ENCODE measurements at regions not wholly inside any gene's neighbourhood (a gene's known extent, or its start where the extent isn't known, plus 50 kb on each side); places are given as distances from the start of the nearest gene placed in this dataset.
"Not testable (repeated sequence)": the region's sequence is repeated elsewhere in the genome, so short reads cannot be mapped to it uniquely, and the experiment has no call there.

DNA sequence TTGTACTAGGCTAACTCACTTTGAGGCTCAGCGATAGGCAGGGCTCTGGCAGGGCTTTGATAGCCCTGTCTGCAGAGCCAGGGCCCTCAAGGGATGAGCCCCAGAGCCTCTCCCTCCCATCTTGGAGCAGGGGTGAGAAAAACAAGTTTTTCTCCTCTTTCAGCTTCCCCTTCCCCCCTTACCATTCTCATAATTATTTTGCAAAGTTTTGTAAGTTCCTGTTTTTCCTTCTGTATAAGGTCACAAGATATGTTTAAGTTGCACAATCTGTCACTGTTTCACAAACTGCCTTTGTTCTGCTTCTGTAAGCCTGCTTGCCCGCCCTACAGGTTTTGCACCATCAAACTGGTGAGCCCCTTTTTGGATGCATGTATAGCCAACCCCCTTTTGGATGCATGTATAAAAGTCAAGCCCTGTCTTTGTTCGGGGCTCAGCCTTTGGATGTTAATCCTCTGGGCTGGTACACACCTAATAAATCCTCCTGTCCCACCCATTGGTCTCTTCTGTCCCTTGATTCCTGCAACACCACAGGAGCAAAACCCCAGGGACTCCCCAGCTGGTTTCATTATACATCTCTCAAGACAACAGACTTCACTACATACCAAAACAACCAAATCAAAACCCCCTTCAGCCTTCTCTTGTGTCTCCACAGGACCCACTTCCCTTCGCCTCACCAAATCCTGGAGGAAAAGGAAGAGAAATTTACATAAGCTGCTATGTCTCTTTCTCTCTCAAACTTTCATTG, 52.5 kb upstream of the RESF1 start:
- no peak for DNase-seq

DNA sequence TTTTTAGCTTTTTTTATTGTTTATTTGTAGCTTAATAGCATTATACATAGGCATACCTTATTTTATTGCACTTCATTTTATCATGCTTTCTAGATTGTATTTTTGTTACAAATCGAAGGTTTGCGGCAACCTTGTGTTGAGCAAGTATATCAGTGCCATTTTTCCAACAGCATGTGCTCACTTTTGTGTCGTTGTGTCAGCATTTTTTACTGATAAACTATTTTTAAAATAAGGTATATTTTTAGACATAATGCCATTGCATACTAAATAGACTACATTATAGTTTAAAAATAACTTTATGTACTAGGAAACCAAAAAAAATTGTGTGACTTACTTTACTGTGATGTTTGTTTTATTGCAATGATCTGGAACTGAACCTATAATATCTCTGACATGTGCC, 56.2 kb upstream of the RESF1 start:
- DNase-seq, result no peak

DNA sequence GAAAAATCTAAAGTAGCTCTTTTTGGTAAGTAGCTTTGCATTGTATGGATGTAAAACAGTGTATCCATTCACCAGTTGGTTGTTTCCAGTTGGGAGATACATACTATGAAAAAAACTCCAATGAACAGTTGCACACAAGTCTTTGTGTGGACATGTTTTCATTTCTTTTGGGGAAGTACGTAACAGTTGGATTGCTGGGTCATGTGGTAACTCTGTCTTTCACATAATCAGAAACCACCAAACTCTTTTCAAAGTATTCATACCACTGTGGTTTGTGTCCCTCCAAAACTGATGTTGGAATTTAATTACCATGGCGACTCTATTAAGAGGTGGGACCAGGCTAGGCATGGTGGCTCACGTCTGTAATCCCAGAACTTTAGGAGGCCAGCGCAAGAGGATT, 58.9 kb upstream of the RESF1 start:
- DNase-seq, result no peak

DNA sequence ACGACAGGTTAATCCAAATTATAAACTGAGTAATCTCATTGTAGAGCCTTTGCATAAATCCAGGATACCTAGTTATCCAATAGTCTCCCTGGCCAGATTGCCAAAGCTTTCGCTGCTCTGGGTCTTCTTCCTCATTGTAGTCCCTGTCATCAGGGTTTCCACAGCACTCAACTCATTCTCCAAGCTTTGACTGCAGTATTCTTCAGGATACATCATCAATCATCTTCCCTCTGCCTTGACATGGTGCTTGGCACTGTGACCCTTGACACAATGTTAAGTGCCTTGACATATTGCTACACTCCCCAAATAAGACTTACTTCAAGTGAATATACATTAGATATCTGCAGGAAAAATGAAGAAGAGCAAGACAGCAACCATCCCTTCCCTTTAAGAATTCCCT, 60.1 kb upstream of the RESF1 start:
- no peak for DNase-seq

DNA sequence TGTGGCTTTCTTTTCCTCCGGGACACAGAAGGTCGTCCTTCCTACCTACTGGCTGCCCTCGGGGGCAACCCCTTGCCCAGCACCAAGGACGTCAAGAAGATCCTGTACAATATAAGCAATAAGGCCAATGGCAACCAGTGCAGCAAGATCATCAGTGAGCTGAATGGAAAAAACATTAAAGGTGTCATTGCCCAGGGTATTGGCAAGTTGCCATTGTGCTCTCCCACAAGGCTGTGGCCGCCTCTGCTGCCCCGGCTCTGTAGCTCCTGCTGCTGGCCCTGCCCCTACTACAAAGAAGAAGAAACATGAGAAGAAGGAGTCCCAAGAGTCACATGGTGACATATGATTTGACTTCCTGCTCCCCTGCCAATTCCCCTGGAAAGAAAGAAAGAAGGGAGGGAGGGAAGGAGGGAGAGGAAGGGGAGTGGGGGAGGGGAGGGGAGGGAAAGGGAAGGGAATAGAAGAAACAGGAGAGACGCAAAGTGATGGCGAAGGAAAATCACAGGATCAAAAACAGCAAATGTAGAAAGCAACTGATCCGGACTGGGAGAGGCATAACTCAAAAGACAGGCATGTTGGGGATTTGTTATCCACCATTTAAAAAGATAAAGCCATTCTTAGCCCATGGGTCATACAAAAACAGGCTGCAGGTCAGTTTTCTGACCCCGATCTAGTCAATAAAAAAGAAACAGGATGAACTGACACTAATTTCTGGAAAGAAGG, 61.3 kb upstream of the RESF1 start:
- DNase-seq, result peak; percentile 26 to 28

DNA sequence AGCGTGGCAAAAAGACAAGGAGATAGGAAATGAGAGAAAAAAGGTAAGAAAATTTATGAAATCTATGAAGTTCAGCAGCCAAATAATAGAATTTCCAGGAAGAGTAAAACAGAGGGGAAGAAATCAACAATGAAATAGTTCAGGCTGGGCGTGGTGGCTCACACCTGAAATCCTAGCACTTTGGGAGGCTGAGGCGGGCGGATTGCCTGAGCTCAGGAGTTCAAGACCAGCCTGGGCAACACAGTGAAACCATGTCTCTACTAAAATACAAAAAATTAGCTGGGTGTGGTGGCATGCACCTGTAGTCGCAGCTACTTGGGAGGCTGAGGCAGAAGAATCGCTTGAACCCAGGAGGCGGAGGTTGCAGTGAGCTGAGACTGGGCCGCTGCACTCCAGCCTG, 62.1 kb upstream of the RESF1 start:
- DNase-seq, result not testable (repeated sequence)

DNA sequence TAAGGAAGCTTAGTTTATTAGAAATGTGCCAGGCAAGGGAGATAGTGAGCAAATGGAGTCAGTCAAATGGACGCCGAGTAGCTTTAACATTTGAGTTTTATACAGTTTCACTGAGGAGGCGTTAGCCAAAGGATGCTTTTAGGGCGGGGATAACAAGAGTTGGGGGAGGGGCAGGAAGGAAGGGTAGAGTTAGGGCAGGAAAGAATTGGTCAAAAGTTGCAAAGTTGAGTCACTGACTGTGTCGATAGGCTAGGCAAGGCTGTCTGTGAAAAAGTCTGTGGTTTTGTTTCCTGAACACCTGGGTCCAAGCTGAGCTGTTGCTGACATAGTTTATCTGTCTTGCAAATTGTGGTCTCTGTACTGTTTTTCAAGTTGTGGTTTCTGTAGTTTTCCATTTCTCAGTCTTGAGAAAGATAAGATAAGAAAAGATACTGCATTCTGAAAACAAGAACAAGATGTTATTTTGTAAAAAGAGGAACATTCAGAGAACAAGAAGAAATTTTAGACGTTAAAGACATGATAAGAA, 62.6 kb upstream of the RESF1 start:
- peak; percentile 75 to 90 for DNase-seq

DNA sequence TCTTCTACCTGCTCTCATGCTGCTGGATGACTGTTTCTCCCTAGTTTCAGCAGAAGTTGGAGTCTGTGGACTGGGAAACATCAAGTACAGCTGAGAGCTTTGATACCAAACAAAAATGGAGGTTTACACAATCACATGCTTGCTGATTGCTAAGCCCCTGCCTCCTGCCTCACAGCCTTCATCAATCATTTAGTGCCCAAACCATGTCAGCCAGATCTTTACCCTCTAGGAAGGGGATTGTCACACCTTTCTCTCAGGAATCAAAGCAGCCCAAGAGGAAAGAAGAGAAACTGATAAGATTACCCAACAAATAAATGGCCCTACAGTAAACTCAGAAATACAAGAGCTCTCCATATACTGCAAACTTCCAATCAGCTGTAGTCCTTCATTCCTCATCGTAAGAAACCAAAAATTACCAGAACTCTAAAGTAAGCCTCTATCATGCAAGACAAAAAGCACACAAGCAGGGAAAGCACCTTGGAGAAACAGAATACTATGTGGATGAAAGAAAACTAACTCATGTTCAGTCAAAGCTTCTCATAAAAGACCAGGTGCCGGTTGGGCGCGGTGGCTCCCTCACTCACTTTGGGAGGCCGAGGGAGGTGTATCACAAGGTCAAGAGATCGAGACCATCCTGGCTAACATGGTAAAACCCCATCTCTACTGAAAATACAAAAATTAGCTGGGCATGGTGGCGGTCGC, 63.6 kb upstream of the RESF1 start:
- DNase-seq, result no peak

DNA sequence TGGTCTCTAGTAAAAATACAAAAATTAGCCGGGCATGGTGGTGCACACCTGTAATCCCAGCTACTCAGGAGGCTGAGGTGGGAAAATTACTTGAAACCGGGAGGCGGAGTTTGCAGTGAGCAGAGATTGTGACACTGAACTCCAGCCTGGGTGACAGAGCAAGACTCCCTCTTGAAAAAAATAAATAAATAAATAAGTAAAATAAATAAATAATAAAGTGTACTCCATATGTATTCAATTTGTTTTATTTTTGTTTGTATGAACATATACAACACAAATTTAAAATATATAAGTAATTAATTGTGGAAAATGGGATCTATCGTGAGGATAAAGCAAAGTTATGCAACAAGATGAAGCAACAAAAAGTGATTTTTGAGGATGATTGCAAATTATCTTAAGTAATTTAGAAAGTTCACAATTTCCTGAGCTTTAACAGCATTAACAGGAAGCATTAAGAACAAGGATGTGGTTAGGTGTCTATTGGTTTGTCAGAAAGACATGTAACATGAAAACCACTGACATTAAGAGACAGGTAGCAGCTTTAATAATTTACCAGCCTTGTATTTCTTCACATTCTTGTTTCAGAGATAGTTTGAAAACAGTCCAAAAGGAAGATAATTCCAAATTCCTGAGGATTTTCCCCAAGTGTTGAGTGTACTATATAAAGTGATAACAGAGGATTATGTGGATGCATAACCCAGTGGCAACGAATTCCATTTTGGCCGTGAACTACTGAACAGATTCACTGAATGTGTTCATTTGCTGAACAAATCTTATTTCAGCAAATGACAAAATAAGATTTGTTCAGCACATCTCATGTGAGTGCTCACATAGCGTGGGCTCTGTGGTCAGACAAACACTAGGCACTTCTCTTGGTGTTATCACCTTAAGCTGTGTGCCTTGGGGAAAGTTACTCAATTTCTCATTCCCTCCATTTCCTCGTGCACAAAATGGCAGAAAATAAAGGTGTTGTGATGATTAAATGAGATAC, 68.6 kb upstream of the RESF1 start:
- DNase-seq, result no peak

DNA sequence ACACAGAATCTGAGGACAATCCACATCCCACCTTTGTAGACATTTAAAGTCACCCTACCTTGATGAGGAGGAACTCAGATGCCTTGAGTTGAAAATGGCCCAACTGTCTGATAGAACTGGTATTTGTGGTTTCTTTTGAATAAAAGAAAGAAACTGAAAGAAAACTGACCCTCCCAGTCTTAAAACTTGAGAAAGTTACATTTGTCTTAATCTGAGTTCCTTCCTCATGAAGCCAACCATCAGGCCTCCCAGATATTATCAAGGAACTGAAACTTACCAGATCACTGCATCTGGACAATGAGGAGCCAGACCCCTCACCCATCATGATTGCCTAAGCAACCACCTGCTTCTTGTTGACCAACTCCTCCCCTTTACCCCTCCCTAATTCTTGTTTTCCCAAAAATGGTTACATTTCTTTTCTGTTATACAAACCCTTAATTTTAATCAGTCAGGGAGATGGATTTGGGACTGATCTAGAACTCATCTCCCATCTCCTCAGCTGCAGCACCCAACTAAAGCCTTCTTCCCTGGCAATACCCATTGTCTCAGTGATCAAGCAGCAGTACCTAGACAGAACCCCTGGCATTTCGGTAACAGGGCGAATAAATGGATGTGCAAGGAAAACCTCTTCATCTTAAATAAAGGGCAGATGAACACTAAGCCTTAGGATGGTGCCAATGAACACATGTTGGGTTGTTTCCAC, 72.0 kb upstream of the RESF1 start:
- DNase-seq, result no peak

DNA sequence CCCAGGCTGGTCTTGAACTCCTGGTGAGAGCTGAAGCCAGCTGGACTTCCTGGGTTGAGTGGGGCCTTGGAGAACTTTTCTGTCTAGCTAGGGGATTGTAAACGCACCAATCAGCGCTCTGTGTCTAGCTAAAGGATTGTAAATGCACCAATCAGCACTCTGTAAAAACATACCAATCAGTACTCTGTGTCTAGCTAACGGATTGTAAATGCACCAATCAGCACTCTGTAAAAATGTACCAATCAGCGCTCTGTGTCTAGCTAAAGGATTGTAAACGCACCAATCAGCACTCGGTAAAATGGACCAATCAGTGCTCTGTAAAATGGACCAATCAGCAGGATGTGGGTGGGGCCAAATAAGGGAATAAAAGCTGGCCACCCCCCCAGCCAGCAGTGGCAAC, 76.5 kb upstream of the RESF1 start:
- DNase-seq, result not testable (repeated sequence)

DNA sequence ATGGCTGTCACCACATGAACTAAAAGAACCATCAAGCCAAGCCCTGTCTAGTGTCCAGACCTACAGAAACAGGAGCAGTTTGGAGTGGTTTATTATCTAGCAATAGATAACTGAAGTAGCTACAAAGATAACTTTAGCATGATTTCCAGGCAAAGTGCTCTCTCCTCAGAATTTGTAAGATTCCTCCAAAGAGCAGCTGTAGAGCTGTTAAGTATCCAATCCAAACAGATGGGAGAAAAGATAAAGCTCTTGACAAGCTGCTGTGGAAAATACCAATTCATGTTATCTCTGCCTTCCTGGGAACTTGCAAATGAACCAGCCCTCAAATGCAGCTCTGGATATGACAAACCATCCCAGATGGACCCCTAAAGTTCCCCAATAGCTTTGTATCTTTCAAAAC, 78.9 kb upstream of the RESF1 start:
- DNase-seq, result no peak

DNA sequence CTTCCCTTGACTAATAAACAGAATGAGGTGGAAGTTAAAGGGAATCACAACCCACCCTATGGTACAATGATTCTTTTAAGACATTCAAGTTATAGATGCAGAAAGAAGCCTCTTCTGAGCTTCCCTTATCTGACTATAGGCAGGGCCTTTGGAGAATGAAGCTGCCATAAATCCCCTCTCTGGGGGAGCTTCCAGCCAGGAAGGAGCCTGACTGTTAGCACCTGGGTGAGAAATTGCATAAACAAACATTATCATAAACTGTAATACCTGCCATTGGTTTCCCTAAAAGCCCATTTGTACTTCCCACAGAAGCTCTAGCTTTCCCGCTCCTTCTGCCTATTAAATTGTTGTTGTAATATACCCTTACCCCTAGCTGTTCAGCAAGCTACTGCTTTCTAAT, 81.3 kb upstream of the RESF1 start:
- no peak for DNase-seq

DNA sequence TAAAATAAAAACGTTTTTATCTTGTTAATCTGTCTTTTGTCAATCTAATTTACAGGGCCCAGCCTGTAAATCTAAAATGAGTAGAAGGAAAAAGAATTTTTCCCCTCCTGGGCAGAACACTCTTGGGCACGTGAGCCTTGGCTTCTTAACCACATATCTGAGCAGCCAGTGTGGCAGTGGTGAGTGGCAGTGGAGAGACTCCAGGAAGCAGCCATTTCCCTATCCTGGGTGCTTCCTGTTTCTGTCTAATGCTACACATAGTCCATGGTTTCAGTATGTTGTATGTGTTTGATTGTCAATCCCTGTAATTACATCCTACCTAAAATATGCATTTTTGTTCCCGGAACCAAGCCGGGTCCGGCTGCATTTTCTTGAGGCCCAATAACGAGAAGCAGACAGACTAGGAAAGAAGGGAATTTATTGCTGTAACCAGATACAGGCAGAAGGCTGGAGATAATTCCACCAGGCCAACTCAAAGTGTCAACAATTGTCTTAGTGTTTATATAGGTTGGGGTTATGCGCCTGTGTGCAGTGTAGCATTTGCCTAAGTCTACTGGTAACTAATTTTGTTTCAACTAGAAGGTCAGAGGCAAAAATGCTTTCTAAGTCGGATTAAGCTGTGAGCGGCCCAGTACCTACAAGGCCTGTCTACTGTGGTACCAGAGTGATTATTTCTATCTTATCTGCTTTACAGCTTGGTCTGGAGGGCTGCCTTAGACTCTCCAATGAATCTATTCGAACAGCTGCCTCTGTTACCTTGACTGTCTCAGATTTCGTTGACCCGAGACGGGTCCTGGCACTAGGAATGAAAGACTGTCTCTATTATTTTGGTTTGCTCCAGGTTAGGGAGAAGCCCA, 82.4 kb upstream of the RESF1 start:
- DNase-seq, result no peak

DNA sequence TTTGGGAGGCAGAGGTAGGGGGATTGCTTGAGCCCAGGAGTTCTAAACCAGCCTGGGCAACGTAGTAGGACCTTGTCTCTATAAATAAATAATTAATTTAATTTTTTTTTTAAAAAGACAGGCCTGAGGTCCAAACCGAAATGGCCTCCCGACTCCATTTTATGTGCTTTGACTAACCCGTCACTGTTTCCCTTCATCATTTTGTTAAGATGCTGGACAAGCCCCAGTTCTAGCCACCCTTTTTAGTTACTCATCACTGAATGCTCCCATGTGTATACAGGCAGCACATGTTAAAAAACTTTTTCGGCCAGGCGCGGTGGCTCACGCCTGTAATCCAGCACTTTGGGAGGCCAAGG, 83.6 kb upstream of the RESF1 start:
- DNase-seq, result no peak

DNA sequence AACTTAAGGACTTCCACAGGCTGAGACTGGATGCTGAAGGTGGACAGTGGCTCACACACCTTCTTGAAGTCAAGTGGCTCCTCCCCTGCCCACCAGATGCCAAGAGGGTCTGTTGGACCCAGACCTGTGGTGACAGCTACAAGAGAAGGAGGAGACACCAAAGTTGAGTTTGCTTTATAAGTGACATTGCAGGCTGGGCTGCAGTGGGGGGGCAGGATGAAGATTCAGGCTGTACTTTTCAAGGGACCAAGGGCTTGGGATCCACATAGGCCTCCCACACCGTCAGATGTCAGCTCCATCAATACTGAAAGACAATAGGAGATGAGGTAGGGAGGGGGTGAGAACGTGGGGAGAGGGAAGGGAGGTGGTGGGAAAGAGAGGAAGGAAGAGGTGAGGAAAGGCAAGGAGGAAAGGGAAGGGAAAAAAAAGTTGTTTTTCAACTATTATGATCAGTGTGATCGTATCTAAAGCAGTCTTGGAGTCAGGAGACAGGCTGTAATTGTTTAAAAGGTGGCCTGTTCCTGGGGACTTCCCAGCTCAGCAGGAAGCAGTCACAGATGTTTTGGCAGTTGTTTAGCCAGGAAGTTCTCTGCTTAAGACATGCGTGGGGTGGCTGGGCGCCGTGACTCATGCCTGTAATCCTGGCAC, 84.1 kb upstream of the RESF1 start:
- peak; percentile 65 to 72 for DNase-seq

DNA sequence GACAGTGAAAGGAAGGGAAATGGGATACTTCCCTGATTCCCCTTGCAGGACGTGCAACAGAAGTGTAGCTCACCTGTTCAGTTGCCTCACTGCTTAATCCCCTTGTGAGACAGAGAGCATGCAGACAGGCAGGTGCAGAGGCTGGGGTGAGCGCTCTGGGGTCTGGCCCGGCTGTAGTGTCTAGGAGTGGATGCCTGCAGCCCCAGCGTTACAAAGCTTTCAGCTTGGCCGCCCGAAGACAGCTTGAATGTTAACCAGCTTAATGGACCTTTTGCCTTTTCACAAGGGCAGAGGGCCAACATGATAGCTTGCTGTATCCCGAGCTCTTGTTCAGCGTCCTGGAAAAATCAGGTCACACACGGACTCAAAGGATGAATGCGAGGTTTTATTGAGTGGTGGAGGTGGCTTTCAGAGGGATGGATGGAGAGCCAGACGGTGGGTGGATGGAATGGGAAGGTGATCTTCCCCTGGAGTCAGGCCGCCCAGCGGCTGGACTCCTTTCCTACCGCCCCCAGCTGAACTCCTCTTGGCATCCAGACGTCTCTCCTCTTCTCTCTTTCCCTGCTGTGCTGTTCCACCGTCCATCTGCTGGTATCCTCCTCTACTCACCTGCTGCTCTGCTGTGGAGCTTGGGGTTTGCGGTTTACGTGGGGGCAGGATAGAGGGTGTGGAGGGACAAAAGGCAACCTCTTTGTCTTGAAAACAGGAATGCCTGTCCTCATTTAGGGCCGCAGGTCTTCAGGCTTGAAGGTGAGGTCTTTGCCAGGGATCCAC, 86.2 kb upstream of the RESF1 start:
- DNase-seq, result no peak

DNA sequence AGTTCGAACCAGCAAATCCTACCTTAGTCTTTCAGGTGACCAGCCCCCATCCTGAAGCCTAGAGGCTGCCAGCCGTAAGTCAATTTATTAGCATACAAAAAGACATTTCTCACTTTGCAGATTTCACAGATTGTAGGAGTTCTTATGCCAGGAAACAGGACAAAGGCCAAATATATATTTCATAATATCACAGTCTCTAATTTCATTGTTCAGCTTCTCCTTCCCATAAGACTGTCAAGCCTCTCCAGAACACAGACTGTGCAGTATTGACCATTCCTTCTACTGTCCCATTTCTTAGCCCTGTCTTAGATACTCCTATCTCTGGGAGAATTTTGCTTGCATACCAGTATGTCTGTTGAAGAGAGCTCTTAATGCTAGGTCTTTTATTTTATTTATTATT, 89.2 kb upstream of the RESF1 start:
- no peak for DNase-seq

DNA sequence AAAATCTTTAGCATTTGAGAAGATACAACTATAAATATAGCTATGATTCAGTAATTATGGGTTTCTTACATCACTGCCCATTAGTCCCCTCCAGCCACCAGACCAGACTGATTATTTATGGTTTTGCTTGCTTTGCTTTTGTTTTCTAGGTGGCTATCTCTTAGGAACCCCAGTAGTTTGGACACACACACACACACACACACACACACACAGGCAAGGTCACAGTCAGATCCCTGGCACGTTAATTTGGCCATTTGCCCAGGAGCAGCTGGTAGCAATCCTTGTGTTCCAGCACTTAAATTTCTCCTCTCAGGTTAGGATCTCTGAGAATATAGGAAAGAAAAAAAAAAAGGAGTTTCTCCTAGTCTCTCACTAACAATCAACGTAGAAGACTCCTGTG, 90.2 kb upstream of the RESF1 start:
- DNase-seq, result no peak

DNA sequence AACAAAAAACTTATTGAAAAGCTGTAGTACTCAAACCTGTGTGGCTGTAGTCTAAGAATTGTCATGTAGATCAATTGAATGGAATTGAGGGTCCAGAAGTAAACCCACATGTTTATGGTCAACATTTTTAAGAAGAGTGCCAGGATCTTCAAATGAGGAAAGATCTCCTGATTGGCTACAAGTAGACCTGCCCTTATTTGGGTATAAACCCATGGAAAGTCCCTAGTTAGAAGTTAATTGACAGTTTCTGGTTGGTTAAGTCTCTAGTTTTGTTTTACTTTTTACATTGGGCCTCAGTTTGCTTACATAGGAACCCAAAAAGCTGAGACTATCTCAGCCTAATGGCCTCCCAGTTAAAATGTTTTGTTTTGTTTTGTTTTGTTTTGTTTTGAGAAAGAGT, 91.9 kb upstream of the RESF1 start:
- DNase-seq, result no peak
